ENCODE measurements at regions not wholly inside any gene's neighbourhood (a gene's known extent, or its start where the extent isn't known, plus 50 kb on each side); places are given as distances from the start of the nearest gene placed in this dataset.

DNA sequence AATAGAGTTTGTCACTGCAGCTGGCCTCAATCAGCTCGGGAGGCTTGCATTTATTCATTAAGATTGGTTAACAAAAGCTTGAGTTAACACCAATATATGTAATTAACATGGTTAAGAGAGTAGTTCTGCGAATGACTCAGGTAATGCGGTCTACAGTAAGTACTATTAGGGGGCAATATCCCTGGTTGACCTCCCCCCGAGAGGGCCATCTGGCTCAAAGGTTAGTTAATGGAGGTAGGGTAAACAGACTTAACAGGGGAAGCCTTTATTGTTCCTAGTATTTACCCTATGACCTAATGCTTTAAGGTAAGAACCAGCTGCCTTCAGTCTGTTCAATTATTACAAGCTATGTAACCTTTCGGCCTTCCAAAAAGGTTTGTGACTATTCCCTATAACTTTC lies 403.3 kb upstream of the SGO1 start:
- H3K4me3 Mint-ChIP-seq: no peak overlapping the region
- H3K27ac Mint-ChIP-seq (ENCODE audit: unreplicated experiment): no peak overlapping the region
- no peaks in the 10 kb centered on the region for H3K4me1 Mint-ChIP-seq
- peaks cover 7% of the 10 kb centered on the region for H3K9me3 Mint-ChIP-seq
- peaks cover 2% of the 10 kb centered on the region for H3K27me3 Mint-ChIP-seq (ENCODE audit: low read depth)
- no peak for DNase-seq (ENCODE audit: low read depth, low spot score)
- TF ChIP-seq, protein P1, sequence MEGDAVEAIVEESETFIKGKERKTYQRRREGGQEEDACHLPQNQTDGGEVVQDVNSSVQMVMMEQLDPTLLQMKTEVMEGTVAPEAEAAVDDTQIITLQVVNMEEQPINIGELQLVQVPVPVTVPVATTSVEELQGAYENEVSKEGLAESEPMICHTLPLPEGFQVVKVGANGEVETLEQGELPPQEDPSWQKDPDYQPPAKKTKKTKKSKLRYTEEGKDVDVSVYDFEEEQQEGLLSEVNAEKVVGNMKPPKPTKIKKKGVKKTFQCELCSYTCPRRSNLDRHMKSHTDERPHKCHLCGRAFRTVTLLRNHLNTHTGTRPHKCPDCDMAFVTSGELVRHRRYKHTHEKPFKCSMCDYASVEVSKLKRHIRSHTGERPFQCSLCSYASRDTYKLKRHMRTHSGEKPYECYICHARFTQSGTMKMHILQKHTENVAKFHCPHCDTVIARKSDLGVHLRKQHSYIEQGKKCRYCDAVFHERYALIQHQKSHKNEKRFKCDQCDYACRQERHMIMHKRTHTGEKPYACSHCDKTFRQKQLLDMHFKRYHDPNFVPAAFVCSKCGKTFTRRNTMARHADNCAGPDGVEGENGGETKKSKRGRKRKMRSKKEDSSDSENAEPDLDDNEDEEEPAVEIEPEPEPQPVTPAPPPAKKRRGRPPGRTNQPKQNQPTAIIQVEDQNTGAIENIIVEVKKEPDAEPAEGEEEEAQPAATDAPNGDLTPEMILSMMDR (conservative IDR thresholded peaks at IDR 0.05): no peak
- no peaks in the 10 kb centered on the region for H3K36me3 Mint-ChIP-seq (ENCODE audit: low read depth)

DNA sequence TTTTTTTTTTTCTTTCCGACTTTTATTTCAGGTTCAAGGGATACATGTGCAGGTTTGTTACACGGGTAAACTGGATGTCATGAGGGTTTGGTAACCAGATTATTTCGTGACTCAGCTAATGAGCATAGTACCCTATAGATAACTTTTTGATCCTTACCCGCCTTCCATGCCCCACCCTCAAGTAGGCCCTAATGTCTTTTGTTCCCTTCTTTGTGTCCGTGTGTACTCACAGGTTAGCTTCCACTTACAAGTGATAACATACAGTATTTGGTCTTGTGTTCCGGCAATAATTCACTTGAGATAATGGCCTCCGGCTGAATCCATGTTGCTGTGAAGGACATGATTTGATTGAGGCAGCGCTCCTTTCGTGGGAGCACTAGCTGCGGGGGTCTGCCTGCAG lies 402.8 kb upstream of the SGO1 start:
- peaks cover 2% of the 10 kb centered on the region for H3K27me3 Mint-ChIP-seq (ENCODE audit: low read depth)
- no peak overlapping the region for H3K4me3 Mint-ChIP-seq
- no peak overlapping the region for H3K27ac Mint-ChIP-seq (ENCODE audit: unreplicated experiment)
- DNase-seq (ENCODE audit: low read depth, low spot score): no peak
- H3K4me1 Mint-ChIP-seq: no peaks in the 10 kb centered on the region
- peaks cover 7% of the 10 kb centered on the region for H3K9me3 Mint-ChIP-seq
- TF ChIP-seq, protein P1 (conservative IDR thresholded peaks at IDR 0.05): no peak
- H3K36me3 Mint-ChIP-seq (ENCODE audit: low read depth): no peaks in the 10 kb centered on the region

GRCh38 chr3:20583648-20584047 lies 397.6 kb upstream of the SGO1 start:
- no peaks in the 10 kb centered on the region for H3K4me1 Mint-ChIP-seq
- H3K27ac Mint-ChIP-seq (ENCODE audit: unreplicated experiment): no peak overlapping the region
- no peaks in the 10 kb centered on the region for H3K36me3 Mint-ChIP-seq (ENCODE audit: low read depth)
- DNase-seq (ENCODE audit: low read depth, low spot score): no peak
- TF ChIP-seq, protein P1 (conservative IDR thresholded peaks at IDR 0.05): no peak
- H3K9me3 Mint-ChIP-seq: no peaks in the 10 kb centered on the region
- H3K4me3 Mint-ChIP-seq: no peak overlapping the region
- H3K27me3 Mint-ChIP-seq (ENCODE audit: low read depth): no peaks in the 10 kb centered on the region

GRCh38 chr3:20576228-20576627 lies 390.2 kb upstream of the SGO1 start:
- H3K27me3 Mint-ChIP-seq (ENCODE audit: low read depth): no peaks in the 10 kb centered on the region
- TF ChIP-seq, protein P1 (conservative IDR thresholded peaks at IDR 0.05): no peak
- no peaks in the 10 kb centered on the region for H3K36me3 Mint-ChIP-seq (ENCODE audit: low read depth)
- H3K27ac Mint-ChIP-seq (ENCODE audit: unreplicated experiment): no peak overlapping the region
- DNase-seq (ENCODE audit: low read depth, low spot score): no peak
- H3K4me3 Mint-ChIP-seq: no peak overlapping the region
- H3K4me1 Mint-ChIP-seq: no peaks in the 10 kb centered on the region
- H3K9me3 Mint-ChIP-seq: no peaks in the 10 kb centered on the region

DNA sequence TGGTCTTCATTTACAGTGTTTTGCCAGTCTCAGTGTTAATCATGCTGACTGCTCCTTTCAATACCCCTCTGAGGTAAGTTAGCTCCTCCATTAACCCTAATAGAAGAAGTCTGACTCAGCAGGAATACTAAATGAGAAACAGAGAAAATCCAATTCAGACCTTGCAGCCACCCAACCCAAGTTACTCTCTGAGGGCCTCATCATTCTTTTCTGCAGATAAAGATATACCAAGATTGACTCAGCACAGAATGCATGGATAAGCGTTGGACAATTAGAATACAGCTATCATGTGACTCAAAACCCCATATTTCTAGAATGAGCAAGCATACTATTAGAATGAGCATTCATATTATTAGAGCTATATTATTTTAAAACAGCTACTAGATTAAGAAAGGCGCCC lies 389.1 kb upstream of the SGO1 start:
- Mint-ChIP-seq H3K27ac (ENCODE audit: unreplicated experiment) (no peak overlapping the region), H3K36me3 (ENCODE audit: low read depth) (no peaks in the 10 kb centered on the region), H3K9me3 (no peaks in the 10 kb centered on the region), H3K4me3 (no peak overlapping the region), H3K4me1 (no peaks in the 10 kb centered on the region), H3K27me3 (ENCODE audit: low read depth) (no peaks in the 10 kb centered on the region)
- no peak for DNase-seq (ENCODE audit: low read depth, low spot score)
- TF ChIP-seq, protein P1 (conservative IDR thresholded peaks at IDR 0.05): no peak

DNA sequence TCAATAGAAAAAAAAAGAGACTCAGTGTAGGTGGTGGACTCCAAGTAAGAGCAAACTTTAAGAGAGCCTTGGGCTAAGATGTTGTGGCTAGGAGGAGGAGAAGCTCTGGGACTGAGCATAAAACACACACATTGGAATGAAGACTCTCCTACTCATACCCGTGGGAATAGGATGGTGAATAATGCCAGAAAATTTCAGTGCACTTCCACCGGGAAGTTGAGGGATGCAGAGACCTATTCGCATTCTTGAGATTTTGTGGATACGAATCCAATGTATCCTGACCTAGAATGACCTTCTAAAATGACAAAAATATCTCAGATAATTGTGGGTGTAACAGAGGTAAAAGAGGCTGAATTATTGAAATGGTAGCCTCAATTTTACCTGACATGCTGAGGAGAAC lies 388.7 kb upstream of the SGO1 start:
- H3K9me3 Mint-ChIP-seq: no peaks in the 10 kb centered on the region
- DNase-seq (ENCODE audit: low read depth, low spot score): no peak
- H3K27me3 Mint-ChIP-seq (ENCODE audit: low read depth): no peaks in the 10 kb centered on the region
- H3K4me1 Mint-ChIP-seq: no peaks in the 10 kb centered on the region
- no peak overlapping the region for H3K4me3 Mint-ChIP-seq
- no peak overlapping the region for H3K27ac Mint-ChIP-seq (ENCODE audit: unreplicated experiment)
- TF ChIP-seq, protein P1 (conservative IDR thresholded peaks at IDR 0.05): no peak
- no peaks in the 10 kb centered on the region for H3K36me3 Mint-ChIP-seq (ENCODE audit: low read depth)

All from neural crest cell (in vitro differentiated cells).